GM12875 (cell line): ENCODE measurements at regions not wholly inside any gene's neighbourhood (a gene's known extent, or its start where the extent isn't known, plus 50 kb on each side); places are given as distances from the start of the nearest gene placed in this dataset.
"Not testable (repeated sequence)": the region's sequence is repeated elsewhere in the genome, so short reads cannot be mapped to it uniquely, and the experiment has no call there.

Source experiments
- H3K4me3 ChIP-seq: one replicate; pipeline ENCODE4 v1.5.1; 2011; ENCODE audit warnings: low read depth, low read length, control low read depth
- TF ChIP-seq, protein P1 (sequence below): IDR thresholded peaks from 2 replicates; pipeline ENCODE4 v1.5.1; 2011; ENCODE audit warnings: low read depth, mild to moderate bottlenecking, control low read depth, inconsistent platforms, low read length, moderate library complexity, borderline replicate concordance; ENCODE audit not compliant: insufficient read depth

DNA sequence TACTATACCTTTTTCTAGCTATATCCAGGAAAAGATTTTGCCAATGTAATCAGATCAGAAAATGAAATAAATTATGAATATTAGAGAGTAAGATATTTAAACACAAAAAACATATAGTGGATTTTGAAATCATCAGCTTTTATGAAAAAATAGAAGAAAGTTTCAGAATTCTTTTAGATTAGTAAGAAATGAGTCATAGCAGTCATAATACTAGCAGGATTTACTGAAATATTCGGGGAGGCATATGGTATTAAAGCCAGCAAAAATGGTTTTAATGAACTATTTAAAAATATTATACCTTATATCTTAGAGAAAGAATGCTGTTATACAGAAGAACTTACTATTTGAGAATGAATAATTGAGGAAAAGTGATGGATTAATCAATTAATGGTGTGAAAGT lies 303.6 kb upstream of the NUDT12 start:
- H3K4me3 ChIP-seq = no peak overlapping the region

DNA sequence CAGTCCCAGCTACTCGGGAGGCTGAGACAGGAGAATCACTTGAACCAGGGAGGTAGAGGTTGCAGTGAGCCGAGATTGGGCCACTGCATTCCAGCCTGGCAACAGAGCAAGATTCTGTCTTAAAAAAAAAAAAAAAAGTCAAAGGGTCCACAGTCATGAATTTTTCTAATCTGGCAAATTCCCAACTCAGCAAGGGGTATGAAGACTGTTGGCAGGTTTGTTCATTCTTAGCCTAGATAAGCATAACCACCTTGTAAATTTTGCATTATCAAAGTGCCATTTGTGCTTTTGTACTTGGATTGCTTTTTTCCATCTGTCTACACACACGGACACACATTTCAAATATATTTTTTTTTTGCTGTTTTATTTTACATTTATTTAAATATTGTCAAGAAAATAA lies 299.8 kb upstream of the NUDT12 start:
- TF ChIP-seq, protein P1, sequence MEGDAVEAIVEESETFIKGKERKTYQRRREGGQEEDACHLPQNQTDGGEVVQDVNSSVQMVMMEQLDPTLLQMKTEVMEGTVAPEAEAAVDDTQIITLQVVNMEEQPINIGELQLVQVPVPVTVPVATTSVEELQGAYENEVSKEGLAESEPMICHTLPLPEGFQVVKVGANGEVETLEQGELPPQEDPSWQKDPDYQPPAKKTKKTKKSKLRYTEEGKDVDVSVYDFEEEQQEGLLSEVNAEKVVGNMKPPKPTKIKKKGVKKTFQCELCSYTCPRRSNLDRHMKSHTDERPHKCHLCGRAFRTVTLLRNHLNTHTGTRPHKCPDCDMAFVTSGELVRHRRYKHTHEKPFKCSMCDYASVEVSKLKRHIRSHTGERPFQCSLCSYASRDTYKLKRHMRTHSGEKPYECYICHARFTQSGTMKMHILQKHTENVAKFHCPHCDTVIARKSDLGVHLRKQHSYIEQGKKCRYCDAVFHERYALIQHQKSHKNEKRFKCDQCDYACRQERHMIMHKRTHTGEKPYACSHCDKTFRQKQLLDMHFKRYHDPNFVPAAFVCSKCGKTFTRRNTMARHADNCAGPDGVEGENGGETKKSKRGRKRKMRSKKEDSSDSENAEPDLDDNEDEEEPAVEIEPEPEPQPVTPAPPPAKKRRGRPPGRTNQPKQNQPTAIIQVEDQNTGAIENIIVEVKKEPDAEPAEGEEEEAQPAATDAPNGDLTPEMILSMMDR = no peak
- H3K4me3 ChIP-seq = no peak overlapping the region

More for the DNA sequence above, 303.6 kb upstream of the NUDT12 start:
- TF ChIP-seq, protein P1 = no peak

DNA sequence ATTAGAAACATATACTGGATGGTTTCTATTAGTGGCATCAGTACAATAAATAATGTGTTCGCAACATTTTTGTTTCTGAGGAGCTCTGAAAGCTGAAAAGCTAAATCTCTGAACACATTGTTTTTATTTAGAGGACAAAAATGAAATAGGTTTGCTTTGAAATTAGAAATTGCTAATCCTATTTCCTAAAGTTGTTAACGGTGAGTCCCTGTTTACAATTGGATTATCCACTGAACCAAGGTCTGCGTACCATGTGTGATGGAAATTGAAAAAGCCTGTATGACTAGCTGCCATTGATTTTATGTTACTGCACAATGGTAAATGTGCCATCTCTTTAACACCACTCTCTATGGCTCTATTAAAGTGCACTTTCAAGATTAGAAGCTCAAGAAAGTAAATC lies 297.7 kb upstream of the NUDT12 start:
- TF ChIP-seq, protein P1 = no peak
- H3K4me3 ChIP-seq = no peak overlapping the region

DNA sequence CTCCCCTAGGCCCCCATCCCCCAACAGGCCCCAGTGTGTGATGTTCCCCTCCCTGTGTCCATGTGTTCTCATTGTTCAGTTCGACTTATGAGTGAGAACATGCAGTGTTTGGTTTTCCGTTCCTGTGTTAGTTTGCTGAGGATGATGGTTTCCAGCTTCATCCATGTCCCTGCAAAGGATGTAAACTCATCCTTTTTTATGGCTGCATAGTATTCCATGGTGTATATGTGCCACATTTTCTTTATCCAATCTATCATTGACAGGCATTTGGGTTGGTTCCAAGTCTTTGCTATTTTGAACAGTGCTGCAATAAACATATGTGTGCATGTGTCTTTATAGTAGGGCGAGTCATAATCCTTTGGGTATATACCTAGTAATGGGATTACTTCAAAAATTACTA lies 295.8 kb upstream of the NUDT12 start:
- H3K4me3 ChIP-seq = not testable (repeated sequence)

DNA sequence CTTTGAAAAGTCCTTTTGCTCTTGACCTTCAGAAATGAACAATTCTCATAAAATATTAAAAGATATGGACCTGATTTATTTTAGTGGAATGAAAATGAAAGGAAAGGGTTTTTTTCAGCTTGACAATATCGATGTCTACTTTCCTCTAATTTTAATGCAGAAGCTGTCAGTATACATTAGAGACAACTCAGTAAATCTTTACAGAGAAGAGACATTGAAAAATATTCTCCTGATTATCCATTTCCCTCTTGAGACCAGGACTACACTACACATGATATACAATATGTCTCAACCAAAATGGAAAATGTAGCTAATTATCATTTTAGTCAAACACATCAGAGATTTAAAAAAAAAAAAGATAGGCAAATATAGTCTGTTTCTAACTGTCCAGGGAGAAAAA lies 288.5 kb upstream of the NUDT12 start:
- H3K4me3 ChIP-seq = no peak overlapping the region

DNA sequence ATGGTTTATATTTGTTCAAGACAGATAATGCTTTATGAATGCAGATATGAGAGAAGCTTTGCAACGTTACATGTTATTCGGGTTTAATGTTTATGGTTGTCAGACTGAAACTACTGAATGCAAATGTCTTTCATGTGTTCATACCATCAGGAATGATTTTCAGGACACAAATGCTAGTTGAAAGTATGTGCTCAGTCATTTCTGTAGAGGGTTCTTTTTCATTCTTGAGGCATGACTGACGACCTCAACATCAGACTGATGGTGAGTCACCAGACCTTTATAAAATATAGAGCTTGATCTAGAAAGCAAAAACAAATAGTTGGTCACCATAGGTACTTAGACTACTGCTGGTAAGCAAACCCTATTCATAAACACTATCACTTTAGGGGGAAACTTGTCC lies 287.3 kb upstream of the NUDT12 start:
- H3K4me3 ChIP-seq = no peak overlapping the region

More for the DNA sequence above, 288.5 kb upstream of the NUDT12 start:
- TF ChIP-seq, protein P1 = no peak

DNA sequence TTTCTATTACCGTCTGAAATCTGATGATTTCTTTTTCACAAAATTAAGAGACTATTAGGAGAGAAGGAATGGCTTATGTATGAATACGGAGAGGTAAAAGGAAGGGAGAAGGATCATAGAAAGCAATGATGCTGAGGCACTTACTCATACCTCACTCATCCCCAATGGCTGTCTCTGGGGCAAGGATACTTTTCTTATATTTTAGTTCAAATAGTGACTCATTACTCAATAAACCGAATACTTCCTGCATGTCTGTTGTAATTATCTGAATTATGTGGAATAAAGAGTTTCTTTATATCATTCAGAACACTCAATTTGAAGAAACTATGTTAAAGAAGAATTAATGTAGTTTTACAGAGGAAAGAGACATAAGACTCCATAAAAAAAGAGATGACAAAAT lies 284.5 kb upstream of the NUDT12 start:
- no peak overlapping the region for H3K4me3 ChIP-seq
- TF ChIP-seq, protein P1 = no peak

More for the DNA sequence above, 287.3 kb upstream of the NUDT12 start:
- TF ChIP-seq, protein P1 = no peak

DNA sequence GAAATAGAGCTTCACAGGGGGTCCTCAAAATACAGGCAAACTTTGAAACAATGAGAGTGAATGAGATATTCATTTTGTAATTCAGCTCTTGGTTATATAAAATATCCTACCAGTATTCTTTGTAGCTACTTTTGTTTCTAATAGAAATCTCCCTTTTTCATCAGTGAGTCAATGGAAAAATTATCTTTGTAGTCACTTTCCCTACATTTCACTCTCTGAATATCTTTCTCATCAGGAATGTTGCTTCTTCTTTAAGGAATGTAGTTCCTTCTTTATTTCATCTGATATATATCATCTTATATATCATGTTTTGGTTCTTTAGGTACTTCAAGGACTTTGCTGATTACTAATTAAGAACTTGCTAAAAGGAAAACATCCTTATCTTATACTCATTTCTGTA lies 280.3 kb upstream of the NUDT12 start:
- TF ChIP-seq, protein P1 = no peak
- H3K4me3 ChIP-seq = no peak overlapping the region
